Right lung (tissue), 2 donors: ENCODE measurements at regions not wholly inside any gene's neighbourhood (a gene's known extent, or its start where the extent isn't known, plus 50 kb on each side); places are given as distances from the start of the nearest gene placed in this dataset.
"Not testable (repeated sequence)": the region's sequence is repeated elsewhere in the genome, so short reads cannot be mapped to it uniquely, and the experiment has no call there.

Source experiments
- DNase-seq, 2 donors: peaks; one replicate each; pipeline ENCODE4 v3.0.0-alpha.2; 2013

- DNase-seq = no peak
Measured at GRCh38 chr1:64318428-64318827, 115.0 kb downstream of the UBE2U start.

- no peak for DNase-seq
Measured at GRCh38 chr1:64320007-64320406, 116.6 kb downstream of the UBE2U start.

- DNase-seq = peak; percentile 28 to 54
Measured at GRCh38 chr1:64320470-64320869, 117.0 kb downstream of the UBE2U start.

- DNase-seq = peak in 1 of 2 donors; percentile 31
Measured at GRCh38 chr1:64320922-64321614, 117.6 kb downstream of the UBE2U start.

- no peak for DNase-seq
Measured at GRCh38 chr1:64323054-64323453, 119.6 kb downstream of the UBE2U start.

- no peak for DNase-seq
Measured at GRCh38 chr1:64323882-64324281, 120.5 kb downstream of the UBE2U start.

- peak; percentile 12 to 34 for DNase-seq
Measured at GRCh38 chr1:64325856-64326255, 122.4 kb downstream of the UBE2U start.

GRCh38 chr1:64327119-64327518, 123.7 kb downstream of the UBE2U start:
- no peak for DNase-seq

GRCh38 chr1:64328193-64328592, 124.8 kb downstream of the UBE2U start:
- DNase-seq = no peak

- DNase-seq = no peak
Measured at GRCh38 chr1:64330839-64331238, 127.4 kb downstream of the UBE2U start.

GRCh38 chr1:64335636-64336035, 132.2 kb downstream of the UBE2U start:
- DNase-seq = no peak

GRCh38 chr1:64337475-64337874, 132.5 kb upstream of the CACHD1 start:
- no peak for DNase-seq

GRCh38 chr1:64337926-64338325, 132.0 kb upstream of the CACHD1 start:
- no peak for DNase-seq

GRCh38 chr1:64340361-64340760, 129.6 kb upstream of the CACHD1 start:
- no peak for DNase-seq

GRCh38 chr1:64343105-64343822, 126.7 kb upstream of the CACHD1 start:
- DNase-seq = no peak

GRCh38 chr1:64343823-64344190, 126.1 kb upstream of the CACHD1 start:
- DNase-seq = no peak

- DNase-seq = no peak
Measured at GRCh38 chr1:64348270-64348960, 121.5 kb upstream of the CACHD1 start.

- DNase-seq = no peak
Measured at GRCh38 chr1:64348961-64349648, 120.8 kb upstream of the CACHD1 start.

- DNase-seq = not testable (repeated sequence)
Measured at GRCh38 chr1:64355534-64355933, 114.4 kb upstream of the CACHD1 start.

- DNase-seq = no peak
Measured at GRCh38 chr1:64356636-64357256, 113.2 kb upstream of the CACHD1 start.

GRCh38 chr1:64357422-64357821, 112.5 kb upstream of the CACHD1 start:
- DNase-seq = no peak

- no peak for DNase-seq
Measured at GRCh38 chr1:64358692-64359091, 111.2 kb upstream of the CACHD1 start.
